Activated T-cell treated with anti-CD3 and anti-CD28 coated beads, Interleukin-2, amount 50 U/mL, for 24 hours (primary cell): ENCODE measurements at regions not wholly inside any gene's neighbourhood (a gene's known extent, or its start where the extent isn't known, plus 50 kb on each side); places are given as distances from the start of the nearest gene placed in this dataset.

ENCODE experiments used
- DNase-seq: peaks from one replicate; pipeline ENCODE4 v3.0.0-alpha.2; 2020
- H3K27ac Mint-ChIP-seq: 2 replicates; pipeline ENCODE4 v1.8.0; 2020; ENCODE audit warnings: mild to moderate bottlenecking, mixed read lengths
- H3K27me3 Mint-ChIP-seq: 2 replicates; pipeline ENCODE4 v1.8.0; 2020; ENCODE audit warnings: mixed read lengths
- H3K36me3 Mint-ChIP-seq: 2 replicates; pipeline ENCODE4 v1.8.0; 2020; ENCODE audit warnings: low read depth, mixed read lengths
- H3K4me1 Mint-ChIP-seq: 2 replicates; pipeline ENCODE4 v1.8.0; 2020; ENCODE audit warnings: low read depth, mixed read lengths
- H3K4me3 Mint-ChIP-seq: 2 replicates; pipeline ENCODE4 v1.8.0; 2020; ENCODE audit warnings: mild to moderate bottlenecking, moderate library complexity, mixed read lengths
- H3K9me3 Mint-ChIP-seq: 2 replicates; pipeline ENCODE4 v1.8.0; 2020; ENCODE audit warnings: mixed read lengths

DNA sequence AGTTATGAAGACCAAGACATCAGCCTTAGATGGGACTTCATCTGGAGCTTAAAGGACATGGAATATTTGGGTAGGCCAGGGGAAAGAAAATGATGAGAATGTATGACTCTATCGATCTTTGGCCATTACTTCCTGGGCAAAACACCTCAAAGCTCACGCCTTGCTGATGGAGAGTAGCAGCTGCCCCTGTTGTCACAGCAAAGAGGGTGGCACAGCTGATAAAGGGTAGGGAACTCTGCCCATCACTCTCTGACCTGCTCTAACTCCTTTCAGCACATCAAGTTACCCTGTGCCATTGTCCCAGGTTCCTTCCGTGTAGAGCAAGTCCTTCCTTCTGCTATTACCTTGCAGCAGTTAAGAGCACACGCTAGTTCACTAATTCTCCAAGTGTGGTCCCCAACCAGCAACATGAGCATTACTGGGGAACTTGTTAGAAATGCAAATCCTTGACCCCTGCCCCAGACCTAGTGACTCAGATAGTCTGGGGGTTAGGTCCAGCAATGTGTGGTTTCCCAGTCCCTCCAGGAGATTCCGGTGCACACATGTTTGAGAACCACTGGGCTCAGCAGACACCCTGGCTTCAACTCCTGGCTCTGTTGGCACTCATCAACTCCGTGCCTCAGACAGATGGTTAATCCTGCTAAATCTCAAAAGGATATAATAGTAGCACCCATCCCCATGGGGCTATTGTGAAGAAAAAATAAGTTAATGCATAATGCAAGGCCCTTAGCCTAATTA is 93.7 kb upstream of the EEA1 start:
- Mint-ChIP-seq H3K27me3 (no peaks in the 10 kb centered on the region), H3K4me1 (peaks cover 3% of the 10 kb centered on the region), H3K9me3 (no peaks in the 10 kb centered on the region), H3K27ac (no peak overlapping the region), H3K36me3 (no peaks in the 10 kb centered on the region), H3K4me3 (no peak overlapping the region)
- DNase-seq: no peak

DNA sequence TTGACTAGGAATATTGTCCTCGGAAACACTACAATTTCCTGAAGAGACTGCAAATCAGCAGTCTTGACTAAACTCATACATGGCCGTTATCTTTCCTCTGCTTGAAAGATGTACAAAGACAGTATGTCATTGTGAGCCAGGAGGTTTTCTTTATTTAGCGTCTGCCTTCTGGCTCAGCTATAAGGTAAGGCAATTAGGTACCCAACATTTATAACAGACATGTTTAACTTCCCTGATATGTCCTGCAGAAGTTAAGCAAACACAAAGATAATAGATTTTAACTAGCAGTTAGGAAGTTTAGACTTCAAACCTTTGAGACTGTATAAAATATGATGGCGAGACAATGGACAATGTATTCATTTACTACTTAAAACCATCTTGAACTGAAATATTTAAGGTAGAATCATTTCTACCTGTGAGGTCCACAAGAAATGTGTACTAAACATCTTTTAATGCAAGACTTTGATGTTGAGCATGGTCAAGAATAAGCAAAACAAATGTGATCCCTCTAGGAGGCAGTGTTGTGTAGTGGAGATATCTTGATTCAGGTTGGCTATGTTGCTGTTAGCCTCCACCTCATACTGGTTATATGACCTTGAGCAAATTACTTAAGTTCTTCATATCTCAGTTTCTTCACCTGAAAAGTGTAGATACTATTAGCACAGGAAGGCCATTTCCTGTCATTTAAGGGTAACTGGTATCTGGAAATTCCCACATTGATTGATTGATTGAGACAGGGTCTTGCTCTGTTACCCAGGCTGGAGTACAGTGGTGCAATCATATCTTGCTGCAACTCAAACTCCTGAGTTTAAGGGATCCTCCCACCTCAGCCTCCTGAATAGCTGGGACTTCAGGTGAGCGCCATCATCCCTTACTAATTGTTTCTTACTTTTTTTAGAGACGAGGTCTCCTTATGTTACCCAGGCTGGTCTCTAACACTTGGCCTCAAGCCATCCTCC is 96.3 kb upstream of the EEA1 start:
- no peaks in the 10 kb centered on the region for H3K9me3 Mint-ChIP-seq
- H3K4me3 Mint-ChIP-seq: no peak overlapping the region
- no peaks in the 10 kb centered on the region for H3K36me3 Mint-ChIP-seq
- DNase-seq: no peak
- H3K4me1 Mint-ChIP-seq: peaks cover 1% of the 10 kb centered on the region
- peaks cover 4% of the 10 kb centered on the region for H3K27me3 Mint-ChIP-seq
- H3K27ac Mint-ChIP-seq: no peak overlapping the region

DNA sequence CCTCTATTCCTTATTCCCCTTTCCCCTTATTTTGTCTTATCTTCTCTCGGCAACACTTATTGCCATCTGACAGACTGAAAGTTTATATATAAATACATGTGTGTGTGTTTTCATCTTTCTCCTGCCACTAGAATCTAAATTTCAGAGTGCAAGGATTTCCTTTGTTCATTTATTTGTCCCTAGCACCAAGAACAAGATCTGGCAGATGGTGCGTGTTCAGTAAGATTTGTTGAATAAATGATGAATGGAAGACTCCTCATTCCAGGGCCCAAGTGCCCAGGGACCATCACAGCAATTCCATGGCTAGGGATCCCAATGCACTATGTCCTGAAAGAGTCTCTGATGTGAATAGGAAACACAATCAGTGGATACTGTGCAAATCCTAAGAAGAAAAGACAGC is 97.9 kb upstream of the EEA1 start:
- H3K4me3 Mint-ChIP-seq: no peak overlapping the region
- no peak for DNase-seq
- H3K27ac Mint-ChIP-seq: no peak overlapping the region
- peaks cover 2% of the 10 kb centered on the region for H3K4me1 Mint-ChIP-seq
- no peaks in the 10 kb centered on the region for H3K9me3 Mint-ChIP-seq
- no peaks in the 10 kb centered on the region for H3K36me3 Mint-ChIP-seq
- peaks cover 4% of the 10 kb centered on the region for H3K27me3 Mint-ChIP-seq

DNA sequence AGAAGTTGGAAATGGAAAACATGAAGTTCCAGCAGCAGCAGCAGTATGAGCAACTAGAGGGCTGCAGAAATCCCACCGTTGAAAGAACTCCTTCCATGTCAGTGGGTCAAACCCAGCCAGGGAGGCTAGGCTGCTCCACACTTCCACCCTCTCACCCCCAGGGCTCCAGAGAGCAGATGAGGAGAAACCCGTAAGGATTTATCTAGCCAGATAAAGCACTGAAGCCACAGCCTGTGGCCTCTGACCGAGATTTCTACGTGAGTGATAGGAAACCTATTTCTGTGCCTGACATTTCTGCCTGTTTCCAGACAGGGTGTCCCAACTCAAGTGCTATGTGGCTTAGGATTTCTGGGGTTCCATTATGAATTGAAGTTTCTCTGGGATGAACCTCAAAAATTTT is 100.0 kb upstream of the EEA1 start:
- Mint-ChIP-seq H3K27me3 (peaks cover 7% of the 10 kb centered on the region), H3K9me3 (no peaks in the 10 kb centered on the region), H3K27ac (no peak overlapping the region), H3K4me1 (peaks cover 2% of the 10 kb centered on the region), H3K36me3 (no peaks in the 10 kb centered on the region), H3K4me3 (no peak overlapping the region)
- no peak for DNase-seq

DNA sequence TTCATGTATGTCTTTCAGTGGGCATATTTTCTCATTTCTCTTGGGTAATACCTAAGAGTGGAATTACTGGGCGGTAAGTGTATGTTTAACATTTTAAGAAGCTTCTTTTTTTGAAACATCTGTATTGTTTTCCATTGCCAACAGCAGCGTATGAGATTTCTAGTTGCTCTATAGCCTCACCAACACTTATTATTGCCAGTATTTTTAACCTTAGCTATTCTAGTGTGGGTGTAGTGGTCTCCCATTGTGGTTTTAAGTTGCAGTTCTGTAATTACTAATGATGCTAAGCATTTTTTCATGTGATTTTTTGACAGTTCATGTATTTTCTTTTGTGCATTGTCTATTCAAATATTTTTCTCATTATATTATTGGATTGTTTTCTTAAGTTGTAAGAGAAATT is 101.9 kb upstream of the EEA1 start:
- Mint-ChIP-seq H3K4me1 (peaks cover 2% of the 10 kb centered on the region), H3K27me3 (peaks cover 18% of the 10 kb centered on the region), H3K4me3 (no peak overlapping the region), H3K27ac (no peak overlapping the region), H3K9me3 (no peaks in the 10 kb centered on the region), H3K36me3 (no peaks in the 10 kb centered on the region)
- no peak for DNase-seq

DNA sequence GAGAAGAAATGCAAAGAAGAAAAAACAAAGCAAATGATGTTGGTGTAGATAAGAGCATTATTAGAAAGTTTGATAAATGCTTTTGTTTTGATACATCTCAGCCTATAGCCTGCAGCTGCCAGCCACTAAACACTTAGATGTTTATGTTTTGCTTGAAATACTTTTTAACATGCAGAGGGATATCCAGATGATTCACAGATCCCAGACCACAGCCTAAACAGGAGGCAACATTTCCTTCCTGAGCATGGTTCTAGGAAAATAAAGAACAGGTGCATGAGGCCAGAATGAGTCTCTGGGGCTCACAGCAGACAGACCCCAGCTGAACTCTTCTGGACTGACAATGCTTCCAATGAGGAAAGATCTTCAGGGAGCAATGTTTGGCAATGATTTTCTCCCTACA is 103.7 kb upstream of the EEA1 start:
- DNase-seq: no peak
- no peak overlapping the region for H3K4me3 Mint-ChIP-seq
- H3K9me3 Mint-ChIP-seq: no peaks in the 10 kb centered on the region
- H3K27ac Mint-ChIP-seq: no peak overlapping the region
- peaks cover 2% of the 10 kb centered on the region for H3K4me1 Mint-ChIP-seq
- H3K36me3 Mint-ChIP-seq: no peaks in the 10 kb centered on the region
- peaks cover 18% of the 10 kb centered on the region for H3K27me3 Mint-ChIP-seq

DNA sequence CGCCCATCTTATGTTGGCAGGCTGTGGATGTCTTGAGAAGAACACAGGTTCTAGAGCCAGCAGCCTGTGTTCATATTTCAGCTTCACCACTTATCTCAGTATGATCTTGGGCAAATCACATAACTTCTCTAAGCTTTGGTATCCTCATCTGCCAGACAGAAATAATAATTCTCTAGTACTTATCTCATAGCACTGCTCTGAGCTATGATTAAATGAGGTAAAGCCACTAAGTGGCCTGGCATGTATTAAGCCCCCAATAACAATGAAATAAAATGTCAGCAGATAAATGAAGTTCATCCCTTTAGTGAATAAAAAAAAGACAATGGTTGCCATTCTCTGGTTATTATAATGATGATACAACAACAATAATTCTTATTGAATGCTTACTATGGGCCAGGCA is 104.9 kb upstream of the EEA1 start:
- peaks cover 16% of the 10 kb centered on the region for H3K27me3 Mint-ChIP-seq
- H3K27ac Mint-ChIP-seq: no peak overlapping the region
- peaks cover 2% of the 10 kb centered on the region for H3K4me1 Mint-ChIP-seq
- no peak for DNase-seq
- no peaks in the 10 kb centered on the region for H3K36me3 Mint-ChIP-seq
- H3K4me3 Mint-ChIP-seq: no peak overlapping the region
- no peaks in the 10 kb centered on the region for H3K9me3 Mint-ChIP-seq

DNA sequence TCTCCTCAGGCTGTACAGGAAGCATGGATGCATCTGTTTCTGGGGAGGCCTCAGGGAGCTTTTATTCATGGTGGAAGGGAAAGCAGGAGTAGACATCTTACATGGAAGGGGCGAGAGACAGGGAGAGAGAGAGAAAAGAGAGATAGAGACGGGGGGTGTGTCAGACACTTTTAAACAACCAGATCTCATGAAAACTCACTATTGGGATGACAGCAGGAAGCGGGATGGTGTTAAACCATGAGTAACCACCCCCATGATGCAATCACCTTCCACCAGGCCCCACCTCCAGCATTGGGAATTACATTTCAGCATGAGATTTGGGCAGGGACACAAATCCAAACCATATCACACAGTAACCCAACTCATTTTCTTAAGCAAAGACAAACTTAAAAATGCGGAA is 110.0 kb upstream of the EEA1 start:
- Mint-ChIP-seq H3K9me3 (no peaks in the 10 kb centered on the region), H3K36me3 (no peaks in the 10 kb centered on the region), H3K4me1 (no peaks in the 10 kb centered on the region), H3K27ac (no peak overlapping the region), H3K27me3 (peaks cover 15% of the 10 kb centered on the region), H3K4me3 (no peak overlapping the region)
- DNase-seq: no peak

DNA sequence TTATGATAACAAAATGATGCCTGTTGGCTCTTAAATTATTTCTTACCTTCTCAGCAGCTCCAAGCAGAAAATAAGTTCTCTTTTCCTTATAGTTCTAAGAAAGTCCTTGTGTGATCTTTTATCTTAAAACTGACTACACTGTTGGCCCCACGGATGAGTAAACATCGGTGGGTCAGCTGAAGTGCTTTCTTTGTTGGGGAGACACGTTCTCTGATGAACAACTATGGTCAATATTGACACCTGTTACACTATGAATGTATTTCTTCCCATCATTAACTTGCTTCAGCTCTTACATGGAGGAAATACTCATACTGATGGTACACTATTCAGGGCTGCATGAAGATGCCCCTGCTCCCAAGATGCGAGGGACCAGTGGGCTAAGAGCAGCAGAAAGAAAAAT is 110.8 kb upstream of the EEA1 start:
- Mint-ChIP-seq H3K36me3 (no peaks in the 10 kb centered on the region), H3K4me1 (no peaks in the 10 kb centered on the region), H3K27me3 (peaks cover 7% of the 10 kb centered on the region), H3K27ac (no peak overlapping the region), H3K4me3 (no peak overlapping the region), H3K9me3 (no peaks in the 10 kb centered on the region)
- no peak for DNase-seq

DNA sequence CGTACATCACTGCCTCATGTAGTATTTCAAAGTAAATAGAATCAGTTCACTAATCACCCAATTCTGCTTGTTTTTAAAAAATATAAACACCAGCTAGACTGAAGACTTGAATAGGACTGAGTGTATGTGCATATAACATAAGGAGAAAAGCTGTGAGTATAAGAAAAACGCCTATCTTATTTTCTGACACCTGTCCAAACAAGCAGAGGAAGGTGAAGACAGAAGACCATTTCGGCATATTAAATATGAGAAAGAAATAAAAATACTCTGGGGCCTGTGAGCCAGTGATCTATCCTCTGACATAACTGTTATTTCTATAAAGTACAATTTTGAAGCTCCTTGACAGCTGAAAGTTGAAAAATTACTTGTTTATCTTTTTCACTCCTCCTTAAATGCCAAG is 111.3 kb upstream of the EEA1 start:
- no peak overlapping the region for H3K27ac Mint-ChIP-seq
- no peaks in the 10 kb centered on the region for H3K36me3 Mint-ChIP-seq
- no peaks in the 10 kb centered on the region for H3K9me3 Mint-ChIP-seq
- no peaks in the 10 kb centered on the region for H3K4me1 Mint-ChIP-seq
- peaks cover 5% of the 10 kb centered on the region for H3K27me3 Mint-ChIP-seq
- no peak overlapping the region for H3K4me3 Mint-ChIP-seq
- DNase-seq: no peak

DNA sequence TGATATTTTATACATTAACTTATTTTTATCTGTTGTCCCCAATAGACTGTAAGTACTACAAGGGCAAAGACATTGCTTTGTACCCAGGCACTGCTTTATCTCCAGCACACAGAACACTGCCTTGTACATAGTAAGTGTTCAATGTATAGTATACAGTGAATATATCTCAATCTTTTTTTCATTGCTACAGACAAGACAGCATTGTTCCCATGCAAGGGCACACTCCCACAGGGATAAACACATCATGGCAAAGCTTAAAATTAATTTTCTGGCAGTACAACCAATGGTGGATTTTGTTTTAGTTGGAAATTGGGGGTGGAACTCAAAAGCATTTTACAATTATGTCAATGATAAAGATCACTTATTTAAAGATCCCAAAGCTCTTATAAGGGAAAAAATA is 112.3 kb upstream of the EEA1 start:
- H3K9me3 Mint-ChIP-seq: no peaks in the 10 kb centered on the region
- no peak overlapping the region for H3K27ac Mint-ChIP-seq
- H3K4me1 Mint-ChIP-seq: no peaks in the 10 kb centered on the region
- no peaks in the 10 kb centered on the region for H3K36me3 Mint-ChIP-seq
- DNase-seq: no peak
- no peak overlapping the region for H3K4me3 Mint-ChIP-seq
- peaks cover 4% of the 10 kb centered on the region for H3K27me3 Mint-ChIP-seq

DNA sequence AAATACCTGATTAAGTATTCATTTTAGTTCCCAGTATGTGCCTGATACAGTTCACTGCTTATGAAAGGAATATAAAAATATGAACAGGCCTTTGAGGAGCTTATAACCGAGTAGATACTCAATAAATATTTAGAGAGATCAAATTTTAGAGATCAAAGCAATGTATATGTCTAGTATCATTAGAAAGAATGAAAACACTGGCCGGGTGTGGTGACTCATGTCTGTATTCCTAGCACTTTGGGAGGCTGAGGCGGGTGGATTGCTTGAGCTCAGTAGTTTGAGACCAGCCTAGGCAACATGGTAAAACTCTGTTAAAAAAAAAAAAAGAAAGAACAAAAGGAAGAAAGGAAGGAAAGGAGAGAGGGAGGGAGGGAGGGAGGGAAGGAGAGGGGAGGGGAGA is 113.2 kb upstream of the EEA1 start:
- DNase-seq: no peak
- peaks cover 4% of the 10 kb centered on the region for H3K27me3 Mint-ChIP-seq
- H3K4me3 Mint-ChIP-seq: no peak overlapping the region
- no peak overlapping the region for H3K27ac Mint-ChIP-seq
- no peaks in the 10 kb centered on the region for H3K4me1 Mint-ChIP-seq
- no peaks in the 10 kb centered on the region for H3K9me3 Mint-ChIP-seq
- no peaks in the 10 kb centered on the region for H3K36me3 Mint-ChIP-seq

DNA sequence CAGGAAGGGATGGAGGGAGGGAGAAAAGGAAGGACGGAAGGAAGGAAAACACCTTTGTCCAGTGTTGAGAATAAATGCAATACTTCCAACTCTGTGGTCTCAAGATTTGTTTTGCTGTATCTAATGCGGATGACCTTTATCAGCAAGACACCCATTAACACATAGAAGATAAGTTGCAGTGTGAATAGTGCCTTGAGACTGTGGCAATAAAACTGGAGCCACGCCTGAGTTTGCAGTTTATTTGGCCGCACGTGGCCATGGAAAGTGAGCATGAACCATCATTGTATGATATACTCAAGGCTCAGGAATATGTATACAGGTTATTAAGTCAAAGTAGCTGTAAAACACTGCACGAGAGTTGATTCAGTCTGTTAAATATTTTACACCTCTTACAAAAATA is 113.6 kb upstream of the EEA1 start:
- Mint-ChIP-seq H3K4me1 (no peaks in the 10 kb centered on the region), H3K36me3 (no peaks in the 10 kb centered on the region), H3K9me3 (no peaks in the 10 kb centered on the region), H3K27ac (no peak overlapping the region), H3K27me3 (peaks cover 4% of the 10 kb centered on the region), H3K4me3 (no peak overlapping the region)
- DNase-seq: no peak

DNA sequence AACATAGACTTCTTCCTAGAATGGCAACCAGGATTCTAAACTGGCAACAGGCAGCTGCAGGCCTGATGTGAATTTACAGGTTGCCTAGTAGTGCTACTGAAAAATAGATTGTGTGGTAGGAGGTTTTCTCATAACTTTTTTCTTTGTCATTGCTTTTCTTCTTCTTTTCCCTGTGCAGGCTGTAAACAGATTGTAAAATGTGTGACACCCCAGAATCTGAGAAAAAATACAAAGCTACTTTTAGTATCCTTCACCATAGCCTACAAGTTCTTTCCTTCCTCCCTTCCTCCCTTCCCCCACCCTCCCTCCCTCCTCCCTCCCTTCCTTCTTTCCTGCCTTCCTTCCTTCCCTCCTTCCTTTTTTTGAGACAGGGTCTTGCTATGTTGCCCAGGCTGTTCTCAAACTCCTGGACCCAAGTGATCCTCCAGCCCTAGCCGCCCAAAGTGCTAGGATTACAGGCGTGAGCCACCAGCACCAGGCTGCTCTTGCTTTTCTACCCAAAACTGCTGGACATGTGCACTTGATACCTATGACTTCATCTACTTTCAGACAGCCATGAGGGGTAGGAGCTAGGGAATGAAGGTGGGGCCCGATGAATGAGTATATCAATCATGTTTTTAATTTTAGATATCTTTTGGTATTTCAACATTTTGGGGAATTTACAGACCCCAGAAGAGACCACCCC is 114.2 kb upstream of the EEA1 start:
- H3K4me1 Mint-ChIP-seq: no peaks in the 10 kb centered on the region
- H3K36me3 Mint-ChIP-seq: no peaks in the 10 kb centered on the region
- H3K9me3 Mint-ChIP-seq: no peaks in the 10 kb centered on the region
- H3K27ac Mint-ChIP-seq: no peak overlapping the region
- no peak overlapping the region for H3K4me3 Mint-ChIP-seq
- no peak for DNase-seq
- peaks cover 4% of the 10 kb centered on the region for H3K27me3 Mint-ChIP-seq

DNA sequence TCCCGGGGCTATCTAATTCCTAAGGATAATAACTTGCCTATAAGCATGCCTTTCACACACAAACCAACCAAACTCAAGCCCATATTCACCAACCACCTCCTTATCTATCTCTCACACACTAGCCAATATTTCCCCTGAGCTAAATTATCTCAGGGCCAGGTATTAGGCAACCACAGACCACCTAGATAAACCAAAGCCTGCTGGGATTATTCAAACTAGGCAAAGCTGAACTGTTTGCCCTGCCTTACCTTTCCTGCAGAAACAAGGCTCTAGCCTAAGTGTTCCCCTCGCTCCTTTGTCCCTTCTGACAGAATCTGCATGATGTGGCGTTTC is 114.7 kb upstream of the EEA1 start:
- Mint-ChIP-seq H3K4me3 (no peak overlapping the region), H3K4me1 (peaks cover under 1% of the 10 kb centered on the region), H3K27me3 (peaks cover 3% of the 10 kb centered on the region), H3K27ac (no peak overlapping the region), H3K9me3 (no peaks in the 10 kb centered on the region), H3K36me3 (no peaks in the 10 kb centered on the region)
- DNase-seq: no peak
